NCI-H1436 (cell line): ENCODE measurements at regions not wholly inside any gene's neighbourhood (a gene's known extent, or its start where the extent isn't known, plus 50 kb on each side); places are given as distances from the start of the nearest gene placed in this dataset.
"Not testable (repeated sequence)": the region's sequence is repeated elsewhere in the genome, so short reads cannot be mapped to it uniquely, and the experiment has no call there.

ENCODE experiments used
- DNase-seq: peaks from one replicate; lab custom pipeline; 2025; lab: John Stamatoyannopoulos, UW

- no peak for DNase-seq
These were observed 82.0 kb upstream of the PCAT7 start for GRCh38 chr9:94472806-94473360.

GRCh38 chr9:94478755-94479730 lies 75.8 kb upstream of the PCAT7 start:
- DNase-seq = no peak

GRCh38 chr9:94479757-94480156 lies 75.1 kb upstream of the PCAT7 start:
- no peak for DNase-seq

- no peak for DNase-seq
These were observed 74.7 kb upstream of the PCAT7 start for GRCh38 chr9:94480205-94480604.

- no peak for DNase-seq
These were observed 72.8 kb upstream of the PCAT7 start for GRCh38 chr9:94482110-94482509.

GRCh38 chr9:94490465-94490864 lies 64.4 kb upstream of the PCAT7 start:
- DNase-seq = no peak

- DNase-seq = not testable (repeated sequence)
These were observed 62.8 kb upstream of the PCAT7 start for GRCh38 chr9:94492125-94492524.

- DNase-seq = no peak
These were observed 56.0 kb upstream of the PCAT7 start for GRCh38 chr9:94498801-94499453.

GRCh38 chr9:94504358-94504757 lies 50.5 kb upstream of the PCAT7 start:
- no peak for DNase-seq
